Chondrocyte (in vitro differentiated cells): ENCODE measurements at regions not wholly inside any gene's neighbourhood (a gene's known extent, or its start where the extent isn't known, plus 50 kb on each side); places are given as distances from the start of the nearest gene placed in this dataset.

Experiments used
- DNase-seq: peaks from one replicate; pipeline ENCODE4 v3.0.0; 2021; ENCODE audit warnings: mixed read lengths, low spot score
- H3K27ac Mint-ChIP-seq: one replicate; pipeline ENCODE4 v1.8.0; 2021; ENCODE audit warnings: mild to moderate bottlenecking, moderate library complexity, mixed read lengths; ENCODE audit not compliant: unreplicated experiment
- H3K27me3 Mint-ChIP-seq: 2 replicates; pipeline ENCODE4 v1.8.0; 2021; ENCODE audit warnings: low read depth, mixed read lengths
- H3K36me3 Mint-ChIP-seq: 2 replicates; pipeline ENCODE4 v1.8.0; 2021; ENCODE audit warnings: low read depth, mixed read lengths
- H3K4me1 Mint-ChIP-seq: 2 replicates; pipeline ENCODE4 v1.8.0; 2021; ENCODE audit warnings: low read depth, mild to moderate bottlenecking, mixed read lengths
- H3K4me3 Mint-ChIP-seq: one replicate; pipeline ENCODE4 v1.8.0; 2021; ENCODE audit warnings: mild to moderate bottlenecking, moderate library complexity, mixed read lengths; ENCODE audit not compliant: unreplicated experiment
- H3K9me3 Mint-ChIP-seq: 2 replicates; pipeline ENCODE4 v1.8.0; 2021; ENCODE audit warnings: low read depth, mixed read lengths
- TF ChIP-seq, protein P1 (sequence below): fragments of 200-600 bp; sonication (generic); IDR thresholded peaks from 2 replicates; pipeline ENCODE4 v1.5.0; 2021; ENCODE audit warnings: antibody characterized with exemption, mild to moderate bottlenecking, moderate library complexity

DNA sequence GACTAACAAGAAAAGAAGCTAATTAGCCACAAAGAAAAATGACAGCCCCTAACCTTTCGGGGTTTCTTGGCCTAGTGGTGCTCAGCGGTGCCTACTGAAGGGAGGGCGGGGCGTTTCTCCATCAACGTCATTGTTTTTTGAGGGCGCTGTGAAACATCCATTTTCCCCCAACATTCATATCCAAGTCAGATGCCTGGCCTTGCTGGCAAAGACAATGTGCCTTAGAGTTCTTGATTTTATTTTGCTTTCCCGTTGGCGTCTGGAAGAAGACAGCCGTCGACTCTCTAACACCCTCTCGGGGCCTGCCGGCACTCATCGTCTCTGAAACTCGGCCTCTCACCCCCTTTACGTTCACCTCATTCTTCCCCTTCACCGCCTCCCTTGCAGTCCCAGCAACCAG, 154.5 kb downstream of the PHETA1 start:
- Mint-ChIP-seq H3K27ac (no peak overlapping the region), H3K4me1 (no peaks in the 10 kb centered on the region), H3K36me3 (no peaks in the 10 kb centered on the region), H3K9me3 (no peaks in the 10 kb centered on the region), H3K4me3 (no peak overlapping the region), H3K27me3 (peaks cover 54% of the 10 kb centered on the region)
- DNase-seq: no peak
- TF ChIP-seq, protein P1, sequence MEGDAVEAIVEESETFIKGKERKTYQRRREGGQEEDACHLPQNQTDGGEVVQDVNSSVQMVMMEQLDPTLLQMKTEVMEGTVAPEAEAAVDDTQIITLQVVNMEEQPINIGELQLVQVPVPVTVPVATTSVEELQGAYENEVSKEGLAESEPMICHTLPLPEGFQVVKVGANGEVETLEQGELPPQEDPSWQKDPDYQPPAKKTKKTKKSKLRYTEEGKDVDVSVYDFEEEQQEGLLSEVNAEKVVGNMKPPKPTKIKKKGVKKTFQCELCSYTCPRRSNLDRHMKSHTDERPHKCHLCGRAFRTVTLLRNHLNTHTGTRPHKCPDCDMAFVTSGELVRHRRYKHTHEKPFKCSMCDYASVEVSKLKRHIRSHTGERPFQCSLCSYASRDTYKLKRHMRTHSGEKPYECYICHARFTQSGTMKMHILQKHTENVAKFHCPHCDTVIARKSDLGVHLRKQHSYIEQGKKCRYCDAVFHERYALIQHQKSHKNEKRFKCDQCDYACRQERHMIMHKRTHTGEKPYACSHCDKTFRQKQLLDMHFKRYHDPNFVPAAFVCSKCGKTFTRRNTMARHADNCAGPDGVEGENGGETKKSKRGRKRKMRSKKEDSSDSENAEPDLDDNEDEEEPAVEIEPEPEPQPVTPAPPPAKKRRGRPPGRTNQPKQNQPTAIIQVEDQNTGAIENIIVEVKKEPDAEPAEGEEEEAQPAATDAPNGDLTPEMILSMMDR: no peak

DNA sequence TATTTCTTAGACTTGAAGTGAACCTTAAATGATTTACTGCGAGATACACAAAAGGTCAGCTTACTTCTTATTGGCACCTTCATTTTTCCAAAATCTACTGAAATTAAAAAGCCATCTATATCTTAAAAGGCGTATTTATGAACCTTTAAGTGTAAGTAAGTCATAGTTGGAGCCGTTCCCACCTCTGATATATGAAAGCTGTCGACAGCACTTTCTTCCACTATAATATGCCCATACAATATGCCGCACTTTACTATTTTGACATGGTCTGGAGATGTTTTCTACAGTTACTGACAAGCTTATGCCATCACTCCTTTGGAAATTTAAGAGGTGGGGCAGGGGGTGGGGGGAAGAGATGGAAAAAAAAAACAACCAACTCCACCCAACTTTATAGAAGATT, 155.3 kb downstream of the PHETA1 start:
- H3K27me3 Mint-ChIP-seq: peaks cover 53% of the 10 kb centered on the region
- no peak overlapping the region for H3K4me3 Mint-ChIP-seq
- H3K36me3 Mint-ChIP-seq: no peaks in the 10 kb centered on the region
- no peaks in the 10 kb centered on the region for H3K4me1 Mint-ChIP-seq
- DNase-seq: no peak
- TF ChIP-seq, protein P1: no peak
- H3K27ac Mint-ChIP-seq: no peak overlapping the region
- H3K9me3 Mint-ChIP-seq: no peaks in the 10 kb centered on the region

DNA sequence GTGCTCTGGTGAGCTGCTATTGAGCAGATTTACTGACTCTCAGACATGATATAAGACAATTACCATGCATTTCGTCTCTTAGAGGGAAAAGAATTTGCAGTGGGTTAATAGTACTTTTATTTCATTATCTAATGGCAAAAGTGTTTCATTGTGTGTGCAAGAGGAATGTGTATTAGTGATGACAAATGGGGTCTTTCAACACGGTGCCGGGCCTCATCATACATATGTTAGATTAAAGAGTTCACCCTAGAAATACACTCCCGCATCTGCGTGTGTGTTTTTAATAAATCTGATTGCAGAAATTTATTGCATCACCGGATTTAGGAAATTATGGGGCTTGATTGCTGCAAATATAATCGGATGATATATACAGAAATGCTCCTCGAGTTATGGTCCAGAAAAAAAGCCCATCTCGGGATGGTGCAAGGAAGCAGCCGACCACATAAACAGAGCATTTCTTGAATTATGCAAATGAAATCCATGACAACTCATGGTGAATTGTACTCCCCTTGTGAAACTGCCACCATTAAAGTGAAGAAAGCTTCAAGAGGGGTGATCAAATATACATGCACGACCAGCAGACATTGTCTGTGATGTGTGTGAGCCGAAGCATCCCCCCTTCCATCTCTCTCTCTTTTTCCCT, 156.0 kb downstream of the PHETA1 start:
- H3K9me3 Mint-ChIP-seq: no peaks in the 10 kb centered on the region
- H3K27me3 Mint-ChIP-seq: peaks cover 54% of the 10 kb centered on the region
- H3K27ac Mint-ChIP-seq: no peak overlapping the region
- TF ChIP-seq, protein P1: no peak
- H3K36me3 Mint-ChIP-seq: no peaks in the 10 kb centered on the region
- DNase-seq: no peak
- no peaks in the 10 kb centered on the region for H3K4me1 Mint-ChIP-seq
- H3K4me3 Mint-ChIP-seq: no peak overlapping the region

DNA sequence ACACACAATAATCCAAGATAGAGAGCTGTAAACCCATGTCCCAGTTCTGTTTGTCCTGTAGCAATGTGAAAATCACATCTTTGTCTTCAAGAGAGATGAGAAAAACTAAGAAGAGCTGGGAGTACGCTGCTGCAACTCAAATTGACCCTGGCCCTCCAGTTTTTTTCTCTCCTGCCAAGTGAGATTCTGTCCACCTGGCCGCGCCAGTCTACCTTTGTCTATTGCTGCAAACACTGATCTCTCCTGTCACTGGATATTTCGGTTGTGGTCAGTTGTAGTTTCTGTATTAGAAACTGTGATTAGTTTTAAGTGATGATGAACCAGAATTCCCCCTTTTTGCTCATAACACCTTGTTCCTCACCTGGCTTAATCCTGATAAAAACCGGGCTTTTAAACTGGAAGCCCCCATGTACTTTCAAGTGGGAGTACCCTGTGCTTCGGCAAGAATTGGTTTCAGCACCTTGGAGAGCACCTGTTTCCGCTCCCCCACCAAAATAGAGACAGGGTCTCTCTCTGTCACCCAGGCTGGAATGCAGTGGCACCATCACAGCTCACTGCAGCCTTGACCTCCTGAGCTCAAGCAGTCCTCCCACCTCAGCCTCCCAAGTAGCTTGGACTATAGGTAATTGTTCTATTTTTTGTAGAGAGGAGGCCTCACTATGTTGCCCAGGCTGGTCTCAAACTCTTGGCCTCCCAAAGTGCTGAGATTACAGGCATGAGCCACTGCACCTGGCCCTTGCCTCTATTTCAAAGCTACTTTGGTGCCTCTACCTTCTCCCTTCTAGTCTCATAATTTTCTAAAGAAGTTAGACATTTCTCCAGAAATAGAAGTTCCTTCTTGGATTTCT, 156.8 kb downstream of the PHETA1 start:
- no peaks in the 10 kb centered on the region for H3K4me1 Mint-ChIP-seq
- peaks cover 56% of the 10 kb centered on the region for H3K27me3 Mint-ChIP-seq
- no peaks in the 10 kb centered on the region for H3K9me3 Mint-ChIP-seq
- TF ChIP-seq, protein P1: no peak
- no peaks in the 10 kb centered on the region for H3K36me3 Mint-ChIP-seq
- H3K27ac Mint-ChIP-seq: no peak overlapping the region
- H3K4me3 Mint-ChIP-seq: no peak overlapping the region
- DNase-seq: no peak

DNA sequence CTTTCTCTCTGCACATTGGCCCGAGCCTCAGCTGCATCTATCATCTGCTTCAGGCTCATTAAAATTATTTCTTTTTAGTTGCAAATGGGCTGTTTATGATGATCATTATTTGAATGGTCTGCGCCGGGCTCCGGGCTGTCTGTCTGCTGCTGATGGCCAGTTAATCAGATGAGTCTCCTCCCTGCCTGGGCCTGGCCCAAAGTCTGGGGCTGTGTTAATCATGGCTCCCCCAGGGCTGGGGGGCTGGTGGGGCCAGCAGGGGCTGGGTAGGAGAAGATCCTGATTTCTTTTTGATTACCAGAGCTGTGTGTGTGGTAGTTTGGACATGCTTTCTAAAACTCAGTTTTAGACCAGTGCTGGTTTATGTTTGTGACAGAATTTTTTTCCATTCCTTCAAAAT, 159.1 kb downstream of the PHETA1 start:
- peaks cover 50% of the 10 kb centered on the region for H3K27me3 Mint-ChIP-seq
- H3K27ac Mint-ChIP-seq: no peak overlapping the region
- no peaks in the 10 kb centered on the region for H3K36me3 Mint-ChIP-seq
- no peaks in the 10 kb centered on the region for H3K4me1 Mint-ChIP-seq
- no peaks in the 10 kb centered on the region for H3K9me3 Mint-ChIP-seq
- DNase-seq: no peak
- H3K4me3 Mint-ChIP-seq: no peak overlapping the region
- TF ChIP-seq, protein P1: no peak
